ENCODE measurements at regions not wholly inside any gene's neighbourhood (a gene's known extent, or its start where the extent isn't known, plus 50 kb on each side); places are given as distances from the start of the nearest gene placed in this dataset.

DNA sequence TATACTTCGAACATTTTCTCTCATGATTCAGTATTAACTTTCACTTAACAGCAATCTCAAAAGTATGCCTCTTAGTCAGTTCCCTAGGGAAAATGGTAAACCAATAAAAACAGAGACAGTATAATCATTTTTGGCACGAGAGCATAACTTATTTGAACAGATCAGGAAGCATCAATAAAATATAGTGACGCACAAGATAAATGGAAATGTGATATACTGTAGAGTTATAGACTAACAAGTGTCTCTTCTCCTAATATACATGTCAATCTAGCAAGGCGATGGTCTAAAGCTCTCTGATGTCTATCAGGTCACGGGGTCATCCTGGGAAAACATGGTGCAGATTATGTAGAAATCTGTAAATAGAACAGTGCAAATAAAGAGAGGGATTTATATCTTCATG, 131.6 kb downstream of the HGF start:
- TF ChIP-seq CTCF (IDR thresholded peaks at IDR 0.05) (no peak), POLR2A (IDR thresholded peaks at IDR 0.05) (no peak)

All from sigmoid colon (tissue), 3 donors.